RWPE2 (cell line): ENCODE measurements at regions not wholly inside any gene's neighbourhood (a gene's known extent, or its start where the extent isn't known, plus 50 kb on each side); places are given as distances from the start of the nearest gene placed in this dataset.

ENCODE experiments used
- ATAC-seq: fragments of 200-7000 bp; cut with Tn5 transposase; 3 replicates; pipeline ENCODE4 v1.9.1; 2021; ENCODE audit warnings: low read depth
- DNase-seq: peaks from one replicate; pipeline ENCODE4 v3.0.0-alpha.2; 2020; ENCODE audit warnings: low spot score
- H3K27ac ChIP-seq: fragments of 450-650 bp; 2 replicates; pipeline ENCODE4 v1.5.1; 2017; ENCODE audit warnings: mild to moderate bottlenecking; ENCODE audit not compliant: poor library complexity, severe bottlenecking
- H3K27me3 ChIP-seq: fragments of 250-450 bp; sonication (Bioruptor Pico); 2 replicates; pipeline ENCODE4 v1.5.1; 2021; ENCODE audit warnings: mild to moderate bottlenecking, moderate library complexity; ENCODE audit not compliant: insufficient read depth, poor library complexity, severe bottlenecking
- H3K36me3 ChIP-seq: fragments of 250-450 bp; sonication (Bioruptor Pico); 2 replicates; pipeline ENCODE4 v1.5.1; 2020; ENCODE audit warnings: low read depth, mild to moderate bottlenecking, moderate library complexity
- H3K4me1 ChIP-seq: fragments of 250-450 bp; sonication (Bioruptor Pico); 2 replicates; pipeline ENCODE4 v1.5.1; 2021; ENCODE audit warnings: mild to moderate bottlenecking, moderate library complexity; ENCODE audit not compliant: insufficient read depth, poor library complexity, severe bottlenecking
- H3K4me3 ChIP-seq: fragments of 250-450 bp; sonication (Bioruptor Pico); 2 replicates; pipeline ENCODE4 v1.5.1; 2021; ENCODE audit warnings: mild to moderate bottlenecking, moderate library complexity; ENCODE audit not compliant: severe bottlenecking
- H3K9me3 ChIP-seq: fragments of 250-450 bp; sonication (Bioruptor Pico); 2 replicates; pipeline ENCODE4 v1.5.1; 2021; ENCODE audit warnings: mild to moderate bottlenecking, moderate library complexity; ENCODE audit not compliant: severe bottlenecking
- CTCF ChIP-seq: fragments of 450-650 bp; IDR thresholded peaks from one replicate; pipeline ENCODE4 v1.5.1; 2017; ENCODE audit warnings: mild to moderate bottlenecking, moderate library complexity; ENCODE audit not compliant: poor library complexity, severe bottlenecking

GRCh38 chr1:21342961-21343838 lies 52.9 kb upstream of the ECE1 start:
- Histone ChIP-seq H3K27me3 (no peaks in the 10 kb centered on the region), H3K9me3 (no peaks in the 10 kb centered on the region), H3K27ac (no peak overlapping the region), H3K4me3 (no peak overlapping the region), H3K4me1 (peaks cover 11% of the 10 kb centered on the region), H3K36me3 (no peaks in the 10 kb centered on the region)
- ATAC-seq (no peak), DNase-seq (no peak)
- no peak for TF ChIP-seq CTCF

GRCh38 chr1:21341517-21342078 lies 51.3 kb upstream of the ECE1 start:
- Histone ChIP-seq H3K9me3 (no peaks in the 10 kb centered on the region), H3K27ac (no peak overlapping the region), H3K36me3 (no peaks in the 10 kb centered on the region), H3K4me1 (peaks cover 14% of the 10 kb centered on the region), H3K4me3 (no peak overlapping the region), H3K27me3 (no peaks in the 10 kb centered on the region)
- DNase-seq (no peak), ATAC-seq (no peak)
- TF ChIP-seq CTCF: no peak

GRCh38 chr1:21341022-21341421 lies 50.8 kb upstream of the ECE1 start:
- H3K4me1 ChIP-seq: peaks cover 19% of the 10 kb centered on the region
- no peak for TF ChIP-seq CTCF
- DNase-seq: no peak

DNA sequence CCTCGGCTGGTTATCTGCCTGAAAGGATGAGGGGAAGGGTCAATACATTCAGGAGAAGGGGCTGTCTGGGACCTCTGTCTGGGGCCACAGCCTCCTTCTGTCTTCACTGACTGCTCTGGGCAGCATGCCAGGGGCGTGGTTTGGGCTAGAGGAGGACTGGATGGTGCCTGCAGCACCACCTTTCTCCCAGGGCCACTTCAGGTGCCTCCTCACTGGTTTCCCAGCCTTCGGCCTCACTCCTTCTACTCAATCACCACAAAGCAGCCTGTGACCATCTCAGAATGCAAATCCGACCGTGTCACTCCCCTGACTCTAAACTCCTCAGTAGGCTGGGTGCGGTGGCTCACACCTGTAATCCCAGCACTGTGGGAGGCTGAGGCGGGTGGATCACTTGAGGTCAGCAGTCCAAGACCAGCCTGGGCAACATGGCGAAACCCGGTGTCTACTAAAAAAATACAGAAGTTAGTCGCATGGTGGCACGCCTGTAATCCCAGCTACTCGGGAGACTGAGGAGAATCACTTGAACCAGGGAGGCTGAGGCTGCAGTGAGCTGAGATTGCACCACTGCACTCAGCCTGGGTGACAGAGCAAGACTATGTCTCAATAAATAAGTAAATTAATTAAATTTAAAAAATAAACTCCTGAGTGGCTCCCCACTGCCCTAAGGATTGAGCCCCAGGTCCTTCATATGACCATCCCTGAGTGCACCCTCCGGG lies 50.1 kb upstream of the ECE1 start:
- Histone ChIP-seq H3K27ac (no peak overlapping the region), H3K36me3 (no peaks in the 10 kb centered on the region), H3K4me3 (no peak overlapping the region), H3K27me3 (no peaks in the 10 kb centered on the region), H3K9me3 (no peaks in the 10 kb centered on the region), H3K4me1 (peaks cover 24% of the 10 kb centered on the region)
- DNase-seq (peak; percentile 73), ATAC-seq (no peak)
- no peak for TF ChIP-seq CTCF

More at GRCh38 chr1:21341022-21341421, 50.8 kb upstream of the ECE1 start:
- no peaks in the 10 kb centered on the region for H3K9me3 ChIP-seq
- no peaks in the 10 kb centered on the region for H3K36me3 ChIP-seq
- H3K4me3 ChIP-seq: no peak overlapping the region
- H3K27me3 ChIP-seq: no peaks in the 10 kb centered on the region
- no peak overlapping the region for H3K27ac ChIP-seq
- ATAC-seq: no peak
